ENCODE measurements at regions not wholly inside any gene's neighbourhood (a gene's known extent, or its start where the extent isn't known, plus 50 kb on each side); places are given as distances from the start of the nearest gene placed in this dataset.
"Not testable (repeated sequence)": the region's sequence is repeated elsewhere in the genome, so short reads cannot be mapped to it uniquely, and the experiment has no call there.

DNA sequence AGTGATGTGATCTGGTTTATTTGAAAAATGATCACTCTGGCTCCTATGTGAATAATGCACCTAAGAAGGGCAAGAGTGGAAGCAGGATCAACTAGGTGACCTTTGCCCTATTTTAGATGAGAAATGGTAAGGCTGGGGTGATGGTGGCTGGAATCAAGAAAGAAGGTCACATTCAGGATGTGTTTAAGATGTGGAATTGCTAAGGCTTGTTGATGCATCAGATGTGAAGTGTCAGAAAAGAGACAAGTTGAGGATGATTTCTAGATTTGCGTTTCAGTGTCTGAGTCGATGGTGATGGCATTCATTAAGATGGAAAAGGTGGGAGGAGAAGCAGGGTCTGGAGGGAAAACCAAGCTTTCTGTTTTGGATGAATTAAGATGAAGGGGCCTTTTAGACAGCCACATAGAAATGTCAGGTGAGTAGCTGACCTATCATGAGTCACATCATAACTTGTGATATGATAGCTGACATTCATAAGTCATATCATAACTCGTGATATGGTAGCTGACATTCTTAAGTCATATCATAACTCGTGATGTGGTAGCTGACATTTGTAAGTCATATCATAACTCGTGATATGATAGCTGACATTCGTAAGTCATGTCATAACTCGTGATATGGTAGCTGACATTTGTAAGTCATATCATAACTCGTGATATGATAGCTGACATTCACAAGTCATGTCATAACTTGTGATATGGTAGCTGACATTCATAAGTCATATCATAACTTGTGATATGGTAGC, 101.2 kb upstream of the SEC11C start:
- no peak for DNase-seq

DNA sequence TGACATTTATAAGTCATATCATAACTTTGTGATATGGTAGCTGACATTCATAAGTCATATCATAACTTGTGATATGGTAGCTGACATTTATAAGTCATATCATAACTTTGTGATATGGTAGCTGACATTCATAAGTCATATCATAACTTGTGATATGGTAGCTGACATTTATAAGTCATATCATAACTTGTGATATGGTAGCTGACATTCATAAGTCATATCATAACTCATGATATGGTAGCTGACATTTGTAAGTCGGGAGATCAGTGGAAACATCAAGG, 100.7 kb upstream of the SEC11C start:
- DNase-seq: not testable (repeated sequence)

DNA sequence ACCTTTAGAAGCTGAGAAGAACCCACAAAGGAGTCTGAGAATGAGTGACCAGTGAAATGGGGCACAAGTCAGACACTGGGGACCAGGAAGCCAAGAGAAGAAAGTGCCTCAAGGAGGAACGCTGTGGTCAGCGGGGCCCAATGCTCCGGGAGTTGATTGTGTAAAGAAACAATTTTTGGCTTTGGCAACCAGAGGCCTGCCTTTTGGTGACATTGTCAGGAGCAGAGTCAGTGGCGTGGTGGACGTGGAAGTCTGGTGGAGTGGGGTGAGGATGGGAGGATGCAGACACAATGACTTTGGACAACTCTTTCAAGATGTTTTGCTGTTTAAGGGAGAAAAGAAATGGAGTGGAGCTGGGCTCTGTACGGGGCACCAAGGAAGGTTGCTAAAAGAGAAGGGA, 100.2 kb upstream of the SEC11C start:
- DNase-seq: no peak

DNA sequence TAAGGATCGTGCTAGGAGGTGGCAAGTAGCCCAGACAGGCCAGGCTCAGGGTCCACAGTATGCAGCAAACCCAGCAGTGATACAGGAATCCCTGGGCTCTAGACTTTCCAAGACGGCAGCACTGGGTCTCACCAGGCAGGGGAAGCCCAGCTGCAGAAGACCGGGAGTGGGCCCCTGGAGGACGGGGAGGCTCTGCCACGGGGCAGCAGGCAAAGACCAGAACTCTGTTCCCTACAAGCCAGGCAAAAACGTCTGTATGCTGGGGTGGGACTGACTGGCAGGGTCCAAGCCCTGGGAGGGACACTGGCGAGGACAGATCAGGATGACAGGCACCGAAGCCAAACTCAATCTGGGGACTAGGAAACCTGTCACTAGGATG, 98.9 kb upstream of the SEC11C start:
- DNase-seq: no peak

DNA sequence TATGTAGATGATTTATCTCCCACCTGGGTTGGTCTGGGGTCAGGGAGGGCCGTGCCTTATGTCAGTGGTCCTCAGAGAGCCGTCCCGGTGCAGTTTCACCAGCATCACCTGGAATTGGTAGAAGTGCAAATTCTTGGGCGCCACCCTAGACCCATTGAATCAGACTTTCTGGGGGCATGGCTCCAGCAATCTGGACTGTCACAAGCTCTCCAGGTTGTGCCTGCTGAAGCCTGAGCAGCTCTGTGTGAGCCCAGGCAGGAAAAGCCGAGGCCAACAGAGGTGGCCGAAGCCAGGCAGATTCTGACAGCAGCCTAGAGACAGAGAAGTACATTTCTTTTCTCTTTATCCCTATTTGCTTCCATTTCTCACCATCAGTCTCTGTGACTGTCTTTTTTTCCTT, 98.4 kb upstream of the SEC11C start:
- no peak for DNase-seq

DNA sequence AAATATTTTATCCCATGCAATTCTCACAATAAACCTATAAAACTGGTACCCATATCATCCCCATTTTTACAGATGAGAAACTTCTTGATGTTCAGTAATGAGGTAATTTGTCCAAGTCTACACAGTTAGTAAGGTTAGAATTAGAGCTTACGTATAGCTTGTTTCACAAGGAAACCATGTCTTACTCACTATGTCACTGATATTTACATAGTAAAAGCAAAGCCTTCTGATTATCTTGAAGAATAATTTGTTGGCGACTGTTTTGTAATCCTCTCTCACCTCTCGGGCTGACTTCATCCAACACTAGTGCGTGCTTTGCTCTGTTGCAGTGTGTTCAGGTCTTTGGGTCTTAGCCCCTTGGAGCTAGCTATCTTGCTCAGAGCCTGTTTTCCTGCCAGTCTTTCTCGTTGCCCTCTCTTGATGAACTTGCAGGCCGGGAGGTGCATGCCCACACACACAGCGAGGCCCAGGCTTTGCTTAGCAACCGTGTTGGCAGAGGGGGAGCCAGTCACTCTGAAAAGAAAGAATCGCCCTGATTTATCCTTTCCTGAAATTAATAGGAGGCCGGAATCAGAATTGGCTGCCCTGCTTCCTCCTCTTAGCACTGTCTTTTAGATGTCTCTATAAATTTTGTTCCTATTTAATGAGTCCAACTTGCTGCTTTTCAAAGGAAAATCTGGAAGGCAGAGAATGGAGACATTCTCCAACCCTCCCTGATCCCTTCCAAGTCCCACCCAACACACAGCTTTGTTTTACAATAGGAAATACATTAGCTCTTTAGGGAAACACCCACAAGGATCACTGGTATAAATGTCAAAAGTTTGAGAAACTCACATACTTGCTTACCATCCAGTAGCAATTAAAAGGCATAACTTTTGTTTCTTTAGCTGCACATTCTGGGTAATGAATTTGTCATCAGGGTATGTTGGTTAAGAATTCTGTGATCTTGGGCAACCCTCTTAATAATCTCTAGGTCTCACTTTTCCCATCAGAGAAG, 97.6 kb upstream of the SEC11C start:
- no peak for DNase-seq

DNA sequence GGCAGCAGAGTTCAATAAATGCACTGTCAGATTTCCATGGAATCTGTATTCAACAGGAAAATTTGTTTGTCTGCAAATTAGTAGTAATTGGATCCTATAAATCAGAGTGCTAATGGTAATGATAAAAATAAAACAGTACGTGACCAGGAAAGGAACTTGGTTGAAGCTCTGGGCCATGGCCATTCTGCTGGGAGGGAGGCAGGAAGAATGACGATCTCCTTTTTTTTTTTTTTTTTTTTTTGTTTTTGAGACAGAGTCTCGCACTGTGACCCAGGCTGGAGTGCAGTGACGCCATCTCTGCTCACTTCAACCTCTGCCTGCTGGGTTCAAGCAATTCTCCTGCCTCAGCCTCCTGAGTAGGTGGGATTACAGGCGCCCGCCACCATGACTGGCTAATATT, 94.8 kb upstream of the SEC11C start:
- no peak for DNase-seq

DNA sequence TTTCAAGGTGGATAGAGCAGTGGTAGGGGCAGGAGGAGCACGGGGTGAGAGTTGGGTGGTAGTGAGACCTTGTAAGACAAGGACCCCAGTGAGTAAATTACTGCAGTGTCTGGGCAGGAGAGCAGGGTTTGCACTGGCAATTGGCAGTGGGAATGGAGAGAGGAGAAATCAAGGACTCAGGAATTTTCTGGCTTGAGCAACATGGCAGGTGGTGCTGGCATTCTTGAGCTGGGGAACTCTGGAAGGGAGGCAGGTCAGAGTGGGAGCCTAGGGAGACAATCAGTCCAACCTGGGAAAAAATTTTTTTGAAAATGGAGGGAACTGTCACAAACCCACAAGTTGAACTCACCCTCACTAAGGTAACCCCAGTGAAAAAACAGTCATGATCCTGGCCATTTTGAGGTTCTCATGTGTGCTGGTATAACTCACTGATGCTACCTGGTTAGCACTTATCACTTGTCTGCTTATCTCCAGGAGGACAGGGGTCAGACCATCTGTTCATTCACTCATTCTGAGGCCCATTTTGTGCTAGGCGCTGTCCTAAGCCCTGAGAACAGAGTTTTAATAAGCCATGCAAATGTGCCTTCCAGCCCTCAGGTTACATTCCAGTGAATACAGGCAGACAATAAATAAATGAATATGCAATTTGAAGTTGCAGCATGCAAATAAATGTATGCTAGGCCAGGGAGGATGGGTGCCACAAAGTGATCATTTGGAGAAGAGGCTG, 92.2 kb upstream of the SEC11C start:
- DNase-seq: no peak

DNA sequence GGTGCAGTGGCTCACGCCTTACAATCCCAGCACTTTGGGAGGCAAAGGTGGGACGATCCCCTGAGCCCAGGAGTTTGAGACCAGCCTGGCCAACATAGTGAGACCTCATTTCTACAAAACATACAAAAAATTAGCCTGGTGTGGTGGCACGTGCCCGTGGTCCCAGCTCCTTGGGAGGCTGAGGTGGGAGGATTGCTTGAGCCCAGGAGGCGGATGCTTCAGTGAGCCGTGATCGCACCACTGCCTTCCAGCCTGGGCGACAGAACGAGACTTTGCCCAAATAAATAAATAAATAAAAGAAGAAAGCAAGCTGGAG, 91.7 kb upstream of the SEC11C start:
- DNase-seq: no peak

DNA sequence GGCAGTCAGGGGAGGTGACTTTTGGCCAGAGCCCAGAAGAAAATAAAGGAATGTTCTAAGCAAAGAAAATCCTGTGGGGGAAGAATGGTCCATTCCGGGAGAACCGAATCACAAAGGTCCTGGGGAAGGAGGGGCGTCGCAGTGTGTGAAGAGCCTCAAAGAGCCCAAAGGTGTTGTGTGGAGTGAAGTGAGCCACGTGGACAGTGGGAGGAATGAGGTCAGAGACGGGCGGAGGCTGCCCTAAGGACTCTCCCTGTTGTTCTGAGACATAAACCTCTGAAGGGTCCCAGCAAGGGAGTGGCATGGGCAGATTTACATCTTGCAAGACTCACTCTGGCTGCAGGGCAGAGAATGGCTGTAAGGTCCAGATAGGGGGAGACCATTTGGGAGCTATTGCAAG, 91.3 kb upstream of the SEC11C start:
- no peak for DNase-seq

DNA sequence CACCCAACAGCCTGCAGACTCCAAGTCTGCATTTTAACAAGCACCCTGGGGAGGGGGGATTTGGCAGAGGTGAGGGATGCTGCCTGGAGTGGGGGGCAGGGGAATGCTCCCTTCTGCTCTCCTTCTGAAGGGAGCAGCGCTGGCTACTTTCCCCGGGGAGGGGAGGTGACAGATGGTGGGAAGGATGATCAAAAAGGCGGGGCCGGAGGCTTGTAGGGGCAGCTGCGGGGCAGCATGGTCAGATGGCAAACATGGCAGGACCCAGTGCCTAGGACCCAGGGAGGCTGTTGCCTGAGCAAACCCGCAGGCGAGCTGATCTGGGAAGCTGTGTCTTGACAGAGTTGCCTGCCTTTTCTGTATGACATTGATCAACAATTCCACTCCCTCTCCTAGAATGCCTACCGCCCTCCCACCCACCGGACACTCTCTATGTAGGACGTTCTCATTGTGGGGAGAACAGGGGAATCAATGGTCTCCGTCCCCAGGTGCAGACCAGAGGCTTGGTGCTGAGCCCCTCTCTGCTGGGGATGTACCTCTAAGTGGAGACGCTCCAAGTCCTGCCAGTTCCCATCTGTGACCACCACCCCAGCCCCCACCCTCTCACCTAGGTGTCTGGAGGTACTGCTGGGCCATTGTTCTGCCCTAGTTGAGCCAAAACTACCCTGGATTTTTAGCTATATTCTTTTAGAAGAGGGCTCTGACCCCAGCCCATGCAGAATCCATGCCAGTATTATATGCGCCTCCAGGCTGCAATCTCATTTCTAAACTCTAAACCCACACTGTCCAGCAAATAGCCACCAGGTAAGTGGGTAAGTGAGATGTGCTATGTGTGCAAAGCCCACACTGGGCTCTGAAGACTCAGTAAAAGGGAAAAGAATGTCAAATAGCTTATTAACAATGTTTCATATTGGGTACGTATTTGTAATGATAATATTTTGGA, 89.7 kb upstream of the SEC11C start:
- no peak for DNase-seq

DNA sequence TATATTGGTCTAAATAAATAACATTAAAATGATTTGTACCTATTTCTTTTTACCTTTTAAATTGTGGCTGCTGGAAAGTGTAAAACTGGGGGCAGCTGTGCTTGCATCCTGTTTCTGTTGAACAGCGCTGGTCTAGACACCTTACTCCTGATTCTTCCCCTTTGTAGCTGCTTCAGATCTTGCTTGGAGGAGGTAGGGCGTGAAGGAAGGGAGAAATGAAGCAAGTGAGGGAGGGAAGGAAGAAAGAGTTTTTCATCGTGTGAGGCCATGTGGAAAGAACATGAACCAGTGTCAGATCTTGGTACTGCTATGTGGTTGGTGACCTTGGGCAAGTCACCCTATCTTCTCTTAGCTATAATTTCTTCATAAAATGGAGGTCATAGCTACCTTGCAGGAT, 89.0 kb upstream of the SEC11C start:
- DNase-seq: no peak

DNA sequence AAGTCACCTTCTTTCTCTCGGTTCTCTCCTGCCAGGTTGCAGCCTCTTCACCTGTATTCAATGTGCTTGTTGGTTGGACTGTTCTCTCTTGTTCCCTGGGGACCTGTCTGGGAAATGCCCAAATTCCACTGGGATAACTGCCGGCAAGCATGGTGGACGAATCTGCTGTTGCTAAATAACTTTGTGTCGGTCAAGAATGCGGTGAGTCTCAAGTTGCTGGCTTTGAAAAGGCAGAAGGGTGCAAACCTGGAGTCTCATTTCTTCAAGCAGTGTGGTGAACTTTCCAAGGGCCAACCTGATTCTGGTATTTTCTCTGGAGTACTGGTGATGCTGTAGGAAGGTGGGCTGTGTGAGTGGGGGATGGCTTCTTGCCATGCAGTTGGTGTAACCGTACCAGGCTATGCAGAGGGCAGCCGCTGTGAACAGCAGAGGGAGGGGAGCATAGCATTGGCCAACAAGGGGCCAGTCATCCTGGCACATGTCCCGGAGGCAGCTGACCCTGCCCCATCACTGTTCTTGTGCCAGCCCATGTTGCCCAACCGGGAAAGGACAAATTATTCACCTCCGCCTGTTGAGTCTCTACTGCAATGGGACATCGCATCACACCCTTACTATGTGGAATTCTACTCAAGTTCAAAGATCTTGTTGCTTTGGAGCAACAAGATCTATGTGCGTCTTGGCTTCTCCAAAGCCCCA, 88.1 kb upstream of the SEC11C start:
- DNase-seq: no peak

DNA sequence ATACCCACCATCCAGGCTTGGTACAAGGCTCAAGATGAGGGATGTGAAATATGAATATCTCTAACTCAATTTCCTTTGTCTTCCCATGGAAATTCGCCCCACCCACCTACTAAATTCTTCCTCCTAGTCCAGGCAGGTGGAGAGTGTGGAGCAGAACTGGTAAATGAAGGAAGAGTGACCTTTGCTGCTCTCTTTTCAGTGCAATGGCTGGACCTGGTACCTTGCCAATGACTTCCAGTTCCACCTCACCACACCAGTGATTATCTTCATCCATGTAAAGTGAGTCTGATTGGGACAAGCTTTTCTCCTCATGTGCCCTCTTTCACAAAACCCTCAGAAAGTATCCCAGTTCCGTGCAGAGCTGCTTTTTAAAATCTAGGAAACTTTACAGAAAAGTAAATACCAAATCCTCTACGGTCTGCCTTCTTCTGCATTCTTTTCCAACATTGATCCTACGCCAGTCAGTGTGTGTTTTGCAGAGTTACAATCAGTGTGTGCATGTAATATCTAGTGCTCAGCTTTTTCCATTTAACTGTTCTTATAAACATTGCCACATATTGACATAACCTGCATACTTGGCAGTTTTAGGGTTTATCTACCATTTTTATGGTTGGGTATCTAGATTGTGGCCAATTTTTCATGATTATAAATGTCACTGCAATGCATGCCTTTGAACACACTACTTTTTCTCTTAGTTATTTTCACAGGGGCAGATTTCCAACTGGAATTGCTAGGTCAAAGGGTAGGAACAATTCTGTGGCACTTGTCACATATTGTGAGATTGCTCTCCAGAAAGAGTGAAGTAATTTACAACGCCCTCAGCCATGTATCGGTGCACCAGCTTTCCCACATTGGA, 86.5 kb upstream of the SEC11C start:
- DNase-seq: no peak

DNA sequence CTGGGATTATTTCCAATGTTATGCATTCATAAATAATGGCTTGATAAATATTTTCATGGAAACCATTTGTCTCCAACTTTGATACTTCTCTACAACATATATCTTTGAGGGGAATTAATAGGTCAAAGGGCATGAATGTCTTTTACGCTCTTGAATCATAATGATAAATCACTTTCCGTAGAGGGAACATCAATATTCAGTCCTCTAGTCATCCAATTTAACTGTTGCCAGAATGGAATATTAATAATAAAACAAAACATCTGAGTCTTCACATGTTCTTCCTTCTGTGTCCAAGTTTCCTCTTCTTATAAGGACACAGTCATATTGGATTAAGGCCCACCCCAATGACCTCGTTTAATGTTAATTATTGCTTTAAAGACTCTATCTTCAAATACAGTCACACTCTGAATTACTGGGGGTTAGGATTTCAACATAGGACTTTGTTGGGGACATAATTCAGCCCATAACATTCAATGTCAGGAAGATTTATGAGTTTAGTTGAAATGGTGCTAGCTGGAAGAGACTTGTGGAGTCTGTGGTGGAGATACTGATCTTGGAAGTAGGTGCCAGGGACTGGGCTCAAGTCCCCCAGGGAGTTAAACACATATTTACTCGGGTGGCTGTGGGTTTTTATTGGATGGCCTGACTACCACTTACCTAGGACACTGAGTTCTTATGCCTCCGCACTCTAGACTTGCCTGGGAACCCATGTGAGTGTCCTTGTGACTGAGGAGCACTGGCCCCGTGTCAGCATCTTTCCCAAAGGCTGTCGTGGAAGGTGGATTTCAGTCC, 85.0 kb upstream of the SEC11C start:
- DNase-seq: no peak

DNA sequence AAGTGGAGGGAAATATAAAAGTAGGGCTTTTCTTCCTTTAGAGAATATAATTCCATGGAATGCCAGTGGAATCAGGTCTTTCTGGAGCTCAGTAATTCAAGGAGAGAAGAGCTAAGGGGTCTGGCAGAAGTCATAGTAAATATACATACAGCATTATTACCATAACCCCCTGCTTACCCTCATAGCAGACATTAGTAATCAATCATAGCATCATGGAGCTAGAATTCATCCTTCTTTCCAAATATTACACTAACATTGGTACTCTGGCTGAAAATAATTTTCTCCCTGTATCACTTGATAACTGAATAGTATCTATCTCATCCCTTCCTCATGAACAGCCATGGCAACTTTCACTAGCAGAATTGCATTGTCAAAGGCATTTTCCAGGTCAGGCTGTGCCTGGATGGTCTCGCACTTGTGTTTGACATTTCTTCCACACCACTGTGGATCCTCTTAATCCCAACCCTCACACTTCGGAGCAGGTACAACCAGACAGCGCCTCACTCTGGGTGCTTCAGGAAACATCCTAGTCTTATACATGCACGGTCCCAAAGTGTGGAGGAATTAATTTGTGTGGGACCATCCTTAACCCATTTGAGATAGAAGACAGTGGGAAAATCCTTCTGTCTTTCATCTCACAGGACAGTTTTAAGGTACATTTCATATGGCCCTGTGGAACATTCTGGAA, 84.2 kb upstream of the SEC11C start:
- DNase-seq: no peak

DNA sequence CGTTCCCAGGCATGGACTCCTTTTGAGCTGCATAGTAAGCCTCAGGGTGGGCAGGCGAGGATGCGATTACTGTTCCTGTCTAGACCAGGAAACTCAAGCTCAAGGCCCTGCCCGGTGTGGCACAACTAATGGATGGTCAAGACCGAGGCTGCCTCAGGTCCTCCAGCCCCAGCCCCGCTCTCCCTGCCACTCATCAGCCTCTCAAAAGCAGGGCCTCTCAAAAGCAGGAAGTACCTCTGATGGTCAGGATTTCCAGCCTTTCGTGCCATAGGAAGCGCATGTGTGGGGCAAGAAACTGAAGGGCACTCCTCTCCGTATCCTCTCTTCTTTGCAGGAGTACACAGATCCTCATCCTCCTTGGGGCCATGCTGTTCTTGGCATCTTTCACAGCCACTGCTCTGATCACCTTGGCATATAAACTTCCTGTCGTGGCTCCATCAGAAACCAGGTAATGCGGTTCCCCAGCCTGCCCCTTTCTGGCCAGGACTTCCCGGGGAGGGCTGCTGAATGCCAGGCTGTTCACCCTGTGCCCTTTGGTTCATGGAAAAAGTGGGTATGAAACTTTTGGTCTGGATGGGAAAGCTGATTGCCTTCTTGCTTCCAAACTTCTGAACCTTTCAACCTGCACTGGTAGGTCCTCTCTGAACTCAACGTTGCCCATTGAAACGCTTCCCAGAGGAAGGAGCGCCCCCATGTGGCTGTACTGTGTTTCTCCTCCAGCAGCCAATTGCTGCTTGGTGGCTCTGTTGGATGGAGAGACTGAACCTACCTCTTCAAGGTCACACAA, 82.8 kb upstream of the SEC11C start:
- no peak for DNase-seq

DNA sequence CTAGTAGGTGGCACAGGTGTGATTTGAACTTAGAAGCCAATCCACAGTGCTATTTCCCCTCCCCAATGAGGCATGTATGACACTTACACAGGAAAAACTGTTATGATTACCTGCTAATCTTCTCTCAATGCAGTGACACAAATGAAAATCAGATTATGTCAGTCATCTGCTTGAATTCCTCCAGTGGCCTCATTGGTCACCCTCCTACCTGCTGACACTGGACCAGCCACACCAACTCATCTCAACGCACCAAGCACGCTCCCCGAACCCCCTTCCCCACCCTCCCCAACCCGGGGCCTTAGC, 82.2 kb upstream of the SEC11C start:
- no peak for DNase-seq

DNA sequence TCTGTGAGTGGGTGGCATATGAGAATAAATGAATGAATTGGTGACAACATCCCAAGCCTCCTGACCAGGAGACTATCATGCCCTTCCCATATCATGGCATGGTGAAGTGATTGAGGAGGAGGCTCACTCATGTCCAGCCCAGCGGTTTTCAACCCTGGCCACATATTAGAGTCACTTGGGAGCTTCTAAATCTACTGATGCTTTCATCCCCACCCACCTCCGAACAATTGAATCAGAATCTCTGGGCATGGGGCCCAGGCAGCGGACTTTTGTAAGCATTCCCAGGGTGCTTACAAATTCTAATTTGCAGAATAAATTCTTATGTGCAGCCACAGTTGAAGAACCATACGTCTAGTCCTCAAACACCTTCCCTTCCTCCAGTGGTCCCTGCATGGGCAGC, 81.7 kb upstream of the SEC11C start:
- no peak for DNase-seq

All from activated T-cell treated with anti-CD3 and anti-CD28 coated beads for 4 hours (primary cell).